AG09319 (cell line): ENCODE measurements at regions not wholly inside any gene's neighbourhood (a gene's known extent, or its start where the extent isn't known, plus 50 kb on each side); places are given as distances from the start of the nearest gene placed in this dataset.

Source experiments
- DNase-seq: peaks from one replicate; pipeline ENCODE4 v3.0.0-alpha.2; 2010; ENCODE audit warnings: low read depth; ENCODE audit errors: extremely low read depth
- CTCF ChIP-seq: IDR thresholded peaks from 2 replicates; pipeline ENCODE4 v1.5.1; 2011; ENCODE audit warnings: low read depth, mild to moderate bottlenecking, inconsistent platforms, low read length, moderate library complexity

- DNase-seq = no peak
- TF ChIP-seq CTCF = no peak
These were observed 265.9 kb downstream of the SHQ1 start for GRCh38 chr3:72582211-72582878.

- no peak for TF ChIP-seq CTCF
- no peak for DNase-seq
These were observed 267.3 kb downstream of the SHQ1 start for GRCh38 chr3:72580900-72581299.

- TF ChIP-seq CTCF = no peak
These were observed 267.9 kb downstream of the SHQ1 start for GRCh38 chr3:72580246-72580756.

GRCh38 chr3:72579581-72580245, 268.5 kb downstream of the SHQ1 start:
- DNase-seq = no peak
- TF ChIP-seq CTCF = no peak

More at GRCh38 chr3:72580246-72580756, 267.9 kb downstream of the SHQ1 start:
- no peak for DNase-seq

- peak; percentile 8 for DNase-seq
- TF ChIP-seq CTCF = no peak
These were observed 269.1 kb downstream of the SHQ1 start for GRCh38 chr3:72579191-72579580.

- no peak for TF ChIP-seq CTCF
- DNase-seq = no peak
These were observed 271.1 kb downstream of the SHQ1 start for GRCh38 chr3:72577190-72577589.

GRCh38 chr3:72576563-72576962, 271.7 kb downstream of the SHQ1 start:
- no peak for DNase-seq
- no peak for TF ChIP-seq CTCF
